Urinary bladder (tissue), 3 donors: ENCODE measurements at regions not wholly inside any gene's neighbourhood (a gene's known extent, or its start where the extent isn't known, plus 50 kb on each side); places are given as distances from the start of the nearest gene placed in this dataset.
A peak's percentile ranks its signal among the peaks of the same experiment; 100 is the strongest.

ENCODE experiments used
- DNase-seq: peaks from one replicate; pipeline ENCODE4 v3.0.0-alpha.2; 2015; ENCODE audit errors: extremely low spot score
- H3K27ac ChIP-seq: one replicate; pipeline ENCODE4 v1.5.1; 2013; ENCODE audit warnings: low read depth, mild to moderate bottlenecking, moderate library complexity
- H3K36me3 ChIP-seq: one replicate; pipeline ENCODE4 v1.6.1; 2013; ENCODE audit warnings: mild to moderate bottlenecking, moderate library complexity; ENCODE audit not compliant: insufficient read depth
- H3K4me1 ChIP-seq: one replicate; pipeline ENCODE4 v1.6.1; 2013; ENCODE audit warnings: mild to moderate bottlenecking, moderate library complexity; ENCODE audit not compliant: insufficient read depth
- H3K4me3 ChIP-seq: one replicate; pipeline ENCODE4 v1.5.1; 2013; ENCODE audit warnings: low read depth, low read length
- WGBS: extraction: QIAGEN DNeasy Blood & Tissue Kit; methylation state at CpG from one replicate; pipeline ENCODE4 v1.1.7; 2013; 5-methylcytosine and 5-hydroxymethylcytosine counted together
- donor health status: healthy with polysubstance abuse.
- donor health status: healthy.

DNA sequence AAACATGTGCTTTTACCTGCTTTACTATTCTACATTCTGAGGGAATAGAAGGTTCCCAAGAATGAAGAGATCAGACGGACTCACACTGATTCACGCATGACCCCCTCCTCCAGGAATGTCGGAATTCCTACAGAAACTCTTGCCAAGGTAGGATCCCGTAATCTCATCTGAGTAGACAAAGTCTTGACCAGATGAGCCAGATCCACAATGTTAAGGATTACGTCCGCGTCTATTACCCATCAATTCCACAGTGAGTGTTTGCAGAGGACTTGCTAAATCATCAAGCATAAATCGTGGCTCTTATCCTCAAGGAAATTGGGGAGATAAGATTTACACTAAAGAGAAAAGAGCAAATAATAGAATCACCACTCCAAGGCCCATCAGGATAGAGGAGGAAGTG lies 245.9 kb upstream of the FOXQ1 start:
- Histone ChIP-seq H3K36me3 (no peaks in the 10 kb centered on the region), H3K4me3 (no peak overlapping the region), H3K4me1 (no peaks in the 10 kb centered on the region), H3K27ac (no peak overlapping the region)
- WGBS = 79% methylated on average over 8 of the region's 8 CpGs
- no peak for DNase-seq

DNA sequence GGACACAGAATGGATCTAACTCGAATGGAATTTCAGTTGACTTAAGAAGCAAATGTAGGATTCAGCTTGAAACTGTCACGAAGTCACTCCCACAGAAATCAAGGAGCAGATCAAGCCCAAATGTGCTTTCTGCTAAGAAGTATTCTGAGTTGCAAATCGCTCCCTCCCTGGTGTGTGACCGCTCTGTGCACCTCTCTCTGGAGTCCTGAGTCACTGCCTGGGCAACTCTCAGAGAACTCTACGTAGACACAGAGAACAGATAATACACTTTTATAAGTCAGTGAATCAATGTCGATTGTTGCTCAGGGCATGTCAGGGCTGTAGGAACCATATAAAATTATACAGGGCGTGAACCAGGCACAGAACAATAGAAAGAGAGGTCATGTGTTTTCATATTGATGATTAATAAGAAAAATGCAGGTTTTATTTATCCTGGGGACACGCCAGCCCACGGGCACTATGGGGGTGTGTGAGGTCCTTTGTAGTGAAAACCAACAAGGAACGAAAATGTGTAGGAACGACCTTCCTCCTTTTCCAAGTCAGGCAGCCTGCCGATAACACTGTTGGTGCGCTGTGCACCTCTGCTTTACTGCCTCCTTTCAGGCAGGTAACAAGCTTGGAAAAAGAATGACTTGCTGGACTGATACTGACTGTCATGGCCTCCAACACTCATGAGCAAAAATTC lies 248.1 kb upstream of the FOXQ1 start:
- DNase-seq = no peak
- Histone ChIP-seq H3K27ac (no peak overlapping the region), H3K36me3 (no peaks in the 10 kb centered on the region), H3K4me3 (no peak overlapping the region), H3K4me1 (no peaks in the 10 kb centered on the region)
- 77% methylated on average over 13 of the region's 13 CpGs for WGBS

DNA sequence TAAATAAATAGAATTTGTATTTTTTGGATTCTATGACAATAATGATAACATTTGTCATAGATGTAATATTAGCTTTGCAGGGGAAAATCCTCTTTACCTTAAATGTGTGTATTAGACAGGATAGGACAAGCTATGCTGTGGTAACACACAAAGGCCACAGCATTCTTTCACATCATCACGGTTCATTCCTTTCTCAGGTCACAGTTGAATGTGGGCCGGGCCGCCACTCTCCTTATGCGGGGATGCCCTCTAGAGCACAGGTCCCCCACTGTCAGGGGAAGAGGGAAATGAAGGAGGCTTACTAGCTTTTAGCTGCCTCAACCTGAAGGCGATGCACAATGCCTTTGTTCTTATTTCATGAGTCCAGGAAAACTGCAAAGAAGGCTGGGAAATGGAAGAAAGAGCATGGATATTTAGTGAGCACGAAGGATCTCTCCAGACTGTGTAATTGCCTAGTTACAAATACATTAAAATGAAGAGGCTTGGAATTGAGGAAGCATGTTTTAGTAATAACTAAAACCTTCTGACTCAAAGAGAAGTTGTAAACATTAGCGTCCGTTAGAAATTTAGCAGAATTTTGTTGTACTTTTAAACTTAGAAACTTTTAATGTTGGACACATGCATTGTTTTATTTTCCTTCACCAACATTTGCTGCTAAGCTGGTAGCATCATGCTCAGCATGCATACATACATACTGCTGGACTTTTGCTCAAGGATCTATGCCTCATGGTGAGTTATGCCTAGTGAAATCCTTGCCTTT lies 248.9 kb upstream of the FOXQ1 start:
- no peak overlapping the region for H3K27ac ChIP-seq
- H3K4me3 ChIP-seq = no peak overlapping the region
- no peaks in the 10 kb centered on the region for H3K36me3 ChIP-seq
- no peak for DNase-seq
- no peaks in the 10 kb centered on the region for H3K4me1 ChIP-seq
- WGBS = 73% methylated on average over 8 of the region's 8 CpGs

DNA sequence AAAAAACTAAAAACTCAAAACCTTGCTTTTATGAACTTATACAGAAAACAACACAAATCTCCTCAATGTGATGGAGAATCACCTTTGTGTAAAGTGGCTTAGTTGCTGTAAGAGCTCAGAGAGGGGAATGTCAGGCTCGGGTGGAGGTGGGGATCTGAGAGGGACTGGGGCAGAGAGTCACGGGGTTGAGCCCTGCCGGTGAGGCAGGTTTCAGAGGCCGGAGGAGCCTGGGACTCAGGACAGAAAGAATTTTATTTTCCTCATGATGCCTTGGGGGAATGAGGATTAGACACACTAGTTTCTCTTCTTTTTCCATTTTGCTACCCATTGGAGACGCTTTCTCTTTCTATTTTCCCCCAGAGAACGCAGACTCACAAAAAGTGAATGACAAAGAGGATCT lies 252.3 kb upstream of the FOXQ1 start:
- 77% methylated on average over 6 of the region's 6 CpGs for WGBS
- no peak overlapping the region for H3K27ac ChIP-seq
- no peak overlapping the region for H3K4me3 ChIP-seq
- no peaks in the 10 kb centered on the region for H3K36me3 ChIP-seq
- H3K4me1 ChIP-seq = no peaks in the 10 kb centered on the region
- DNase-seq = no peak

DNA sequence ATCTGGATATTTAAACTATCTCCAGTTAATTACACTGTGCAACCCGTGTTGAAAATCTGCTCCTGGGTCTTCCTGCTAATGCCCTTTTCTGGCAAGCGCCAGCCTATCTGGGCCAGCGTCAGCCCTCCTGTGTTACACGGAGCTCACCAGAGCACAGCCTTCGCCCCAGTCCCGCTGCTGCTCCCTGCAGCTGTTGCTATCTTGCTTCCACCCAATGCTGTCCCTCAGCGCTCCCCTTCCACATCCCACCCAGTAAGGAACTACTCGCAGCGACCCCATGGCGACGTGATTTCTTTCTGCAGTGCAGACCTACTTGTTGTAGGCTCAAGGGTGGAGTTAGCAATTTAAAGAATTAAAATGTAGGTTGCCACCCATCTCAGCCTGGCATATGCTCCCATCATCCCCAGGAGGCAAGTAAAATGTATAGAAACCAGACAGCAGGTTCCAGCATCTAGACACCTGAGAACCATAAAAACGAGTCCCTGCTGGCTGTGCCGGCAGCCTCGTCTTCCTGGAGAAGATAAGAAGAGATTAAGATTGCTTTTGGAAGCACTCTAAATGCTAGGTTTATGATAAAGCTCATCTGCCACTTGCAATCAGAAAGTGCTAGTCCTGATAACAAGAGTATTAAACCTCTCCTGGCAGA lies 254.3 kb upstream of the FOXQ1 start:
- 40% methylated on average over 14 of the region's 14 CpGs for WGBS

DNA sequence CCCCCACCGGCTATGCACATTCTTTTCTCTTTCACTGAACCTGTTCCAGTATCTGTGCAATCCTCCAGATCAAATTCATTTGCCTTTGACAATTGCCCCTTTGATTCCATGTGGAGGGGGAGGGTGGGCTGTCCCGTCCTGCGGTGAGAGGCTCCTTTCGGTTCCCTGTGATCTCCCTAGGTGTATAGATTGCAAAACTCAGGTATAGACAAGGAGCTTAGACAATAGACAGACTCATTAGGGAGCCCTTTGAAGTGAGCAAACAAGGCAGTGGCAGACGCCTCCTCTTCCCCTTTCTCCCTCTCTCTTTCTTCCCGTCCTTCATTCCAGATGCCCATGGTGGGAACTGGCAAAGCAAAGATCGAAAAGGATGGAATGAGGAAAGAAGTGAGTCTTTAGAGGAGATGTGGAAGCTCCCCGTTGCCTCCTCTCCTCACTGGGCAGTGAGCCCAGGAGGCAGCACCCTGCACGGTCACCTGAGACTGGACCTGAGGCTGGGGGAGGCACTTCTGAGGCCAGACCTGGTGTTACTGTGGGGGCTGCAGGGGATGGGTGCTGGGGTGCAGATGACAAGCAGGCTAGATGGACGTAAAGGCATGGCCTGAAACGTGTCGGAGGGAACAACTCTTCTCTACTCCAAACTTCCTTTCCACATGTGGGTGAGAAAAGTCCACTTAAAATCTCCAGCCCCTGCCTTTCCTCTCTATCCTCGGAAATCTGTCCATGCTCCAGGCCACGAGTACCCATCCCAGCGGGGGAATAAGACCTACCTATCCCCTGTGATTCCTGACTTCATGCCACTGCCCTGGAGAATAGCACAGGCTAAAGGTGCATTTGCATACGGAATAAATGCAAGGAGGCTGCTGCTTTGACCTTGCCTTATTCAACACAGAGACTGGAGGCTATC lies 256.6 kb upstream of the FOXQ1 start:
- no peak overlapping the region for H3K4me3 ChIP-seq
- no peaks in the 10 kb centered on the region for H3K36me3 ChIP-seq
- 76% methylated on average over 16 of the region's 16 CpGs for WGBS
- no peaks in the 10 kb centered on the region for H3K4me1 ChIP-seq
- DNase-seq = no peak
- no peak overlapping the region for H3K27ac ChIP-seq

More for the DNA sequence above, 254.3 kb upstream of the FOXQ1 start:
- Histone ChIP-seq H3K4me1 (no peaks in the 10 kb centered on the region), H3K36me3 (no peaks in the 10 kb centered on the region), H3K4me3 (no peak overlapping the region), H3K27ac (no peak overlapping the region)
- DNase-seq = no peak

DNA sequence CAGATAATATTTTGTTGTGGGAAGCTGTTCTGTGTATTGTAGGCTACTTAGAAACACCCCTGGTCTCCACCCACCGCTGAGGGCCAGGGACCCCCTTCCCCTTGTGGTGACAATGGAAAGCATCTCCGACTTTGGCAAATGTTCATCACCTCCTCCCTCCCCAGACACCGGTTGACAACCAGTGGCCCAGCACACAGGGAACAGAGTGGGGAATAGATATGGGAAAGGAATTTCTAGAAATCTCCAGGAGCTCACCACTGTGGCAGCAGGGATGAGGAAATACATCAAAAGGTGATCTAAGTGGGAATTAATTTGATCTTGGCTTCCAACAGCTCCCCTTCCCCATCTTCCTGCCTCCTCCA lies 257.3 kb upstream of the FOXQ1 start:
- 83% methylated on average over 3 of the region's 3 CpGs for WGBS
- no peak for DNase-seq
- Histone ChIP-seq H3K4me1 (no peaks in the 10 kb centered on the region), H3K4me3 (no peak overlapping the region), H3K27ac (no peak overlapping the region), H3K36me3 (no peaks in the 10 kb centered on the region)

DNA sequence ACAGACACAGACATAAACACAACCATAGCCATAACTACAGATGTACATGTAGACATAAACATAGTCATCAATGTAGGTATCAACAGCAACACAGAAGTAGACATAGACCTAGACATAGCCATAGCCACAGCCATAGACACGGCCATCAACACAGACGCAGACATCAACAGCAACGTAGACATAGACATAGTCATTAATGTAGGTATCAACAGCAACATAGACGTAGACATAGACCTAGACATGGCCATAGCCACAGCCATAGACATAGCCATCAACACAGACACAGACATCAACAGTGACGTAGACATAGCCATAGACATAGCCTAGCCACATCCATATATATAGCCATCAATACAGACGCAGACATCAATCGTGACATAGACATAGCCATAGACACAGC lies 258.3 kb upstream of the FOXQ1 start:
- Histone ChIP-seq H3K27ac (no peak overlapping the region), H3K4me3 (no peak overlapping the region)
- 71% methylated on average over 7 of the region's 7 CpGs for WGBS

DNA sequence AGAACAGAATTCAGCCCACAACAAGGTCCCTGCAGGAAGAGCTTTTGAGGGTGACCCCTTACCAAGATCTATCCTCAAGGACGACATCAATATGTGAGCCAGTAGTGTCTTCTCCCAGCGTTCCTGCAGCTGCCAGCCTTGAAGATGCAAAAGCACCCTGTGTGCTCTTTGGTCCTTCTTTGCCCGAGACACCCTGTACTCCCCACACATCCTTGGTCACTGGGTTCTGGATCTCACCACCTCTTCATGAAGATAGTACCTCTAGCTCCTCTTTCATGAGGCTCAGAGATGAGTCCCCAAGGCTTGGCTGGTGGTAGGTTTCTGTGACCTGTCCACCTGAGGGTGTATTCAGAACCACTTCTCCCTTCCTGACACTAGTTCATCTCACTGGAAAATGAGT lies 259.6 kb upstream of the FOXQ1 start:
- DNase-seq = no peak
- Histone ChIP-seq H3K4me1 (no peaks in the 10 kb centered on the region), H3K27ac (no peak overlapping the region), H3K36me3 (no peaks in the 10 kb centered on the region), H3K4me3 (no peak overlapping the region)
- 92% methylated on average over 3 of the region's 3 CpGs for WGBS

More for the DNA sequence above, 258.3 kb upstream of the FOXQ1 start:
- H3K36me3 ChIP-seq = no peaks in the 10 kb centered on the region
- H3K4me1 ChIP-seq = no peaks in the 10 kb centered on the region
- no peak for DNase-seq

DNA sequence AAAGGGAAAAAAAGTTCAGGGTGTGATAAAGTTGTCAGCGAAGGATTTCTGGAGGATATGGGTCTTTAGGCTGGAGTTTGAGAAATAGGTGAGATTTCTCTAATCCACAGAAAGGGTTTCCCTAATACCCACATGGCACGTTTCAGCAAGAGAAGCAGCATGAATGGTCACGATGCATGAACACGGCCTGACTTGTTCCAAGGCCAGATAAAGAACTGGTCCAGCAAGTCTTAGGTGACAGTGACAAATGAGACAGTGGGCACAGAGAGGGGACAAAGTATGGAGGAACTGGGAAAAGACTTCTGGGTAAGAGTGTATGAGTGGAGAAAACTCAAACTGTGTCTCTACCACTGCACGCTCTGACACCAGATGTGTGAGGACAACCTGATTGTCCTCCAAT lies 262.0 kb upstream of the FOXQ1 start:
- Histone ChIP-seq H3K4me3 (no peak overlapping the region), H3K27ac (no peak overlapping the region), H3K36me3 (no peaks in the 10 kb centered on the region), H3K4me1 (no peaks in the 10 kb centered on the region)
- WGBS = 80% methylated on average over 5 of the region's 5 CpGs
- peak; percentile 78 for DNase-seq

DNA sequence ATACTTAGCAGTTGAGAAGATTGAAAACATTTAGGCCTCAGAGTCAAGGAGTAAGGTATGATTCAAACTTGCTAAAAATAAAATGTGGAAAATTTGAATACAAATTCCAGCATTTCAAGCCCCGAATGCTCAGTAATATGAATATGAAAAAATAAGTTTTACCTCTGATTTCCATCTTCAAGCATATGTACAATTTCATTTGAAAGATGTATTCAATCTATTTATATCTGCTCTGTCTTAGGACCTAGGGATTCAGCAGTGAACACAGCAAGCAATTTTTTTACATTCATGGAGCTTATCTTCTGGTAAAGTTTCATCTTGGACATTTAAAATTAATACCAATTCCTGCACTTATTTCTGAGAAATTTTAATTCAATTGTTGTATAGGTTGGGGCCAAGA lies 262.7 kb upstream of the FOXQ1 start:
- DNase-seq = no peak
- Histone ChIP-seq H3K4me3 (no peak overlapping the region), H3K36me3 (no peaks in the 10 kb centered on the region), H3K27ac (no peak overlapping the region), H3K4me1 (no peaks in the 10 kb centered on the region)
- 88% methylated on average over 1 of the region's 1 CpG for WGBS

DNA sequence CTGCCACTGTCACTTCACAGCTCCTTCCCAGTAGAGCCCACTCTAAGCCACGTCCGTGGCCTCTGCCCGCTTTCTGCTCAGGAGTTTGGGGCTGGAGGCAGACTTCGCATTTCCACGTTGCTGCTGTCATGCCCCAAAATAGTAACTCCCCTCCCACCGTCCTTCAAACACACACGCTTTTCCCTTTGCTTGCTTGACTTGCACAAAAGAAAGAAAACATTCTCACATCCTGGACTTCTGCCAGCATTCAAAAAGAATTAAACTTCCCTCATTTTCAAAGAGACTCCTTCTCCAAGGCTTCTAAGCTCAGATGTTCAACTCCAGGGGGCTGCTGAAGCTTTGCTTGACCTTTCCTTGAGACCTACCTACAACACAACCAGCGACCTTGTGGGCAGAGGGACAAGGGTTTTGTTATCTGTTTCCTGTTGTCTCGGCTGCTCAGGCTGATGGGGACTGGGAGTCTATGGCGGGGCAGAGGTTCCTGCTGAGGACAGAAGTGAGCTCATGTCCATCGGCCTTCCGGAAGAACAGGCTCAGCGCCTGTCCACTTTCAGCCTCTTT lies 263.8 kb upstream of the FOXQ1 start:
- no peak overlapping the region for H3K4me3 ChIP-seq
- 45% methylated on average over 13 of the region's 13 CpGs for WGBS
- no peak for DNase-seq
- H3K36me3 ChIP-seq = no peaks in the 10 kb centered on the region
- no peaks in the 10 kb centered on the region for H3K4me1 ChIP-seq
- H3K27ac ChIP-seq = peak overlapping the region; percentile 51

DNA sequence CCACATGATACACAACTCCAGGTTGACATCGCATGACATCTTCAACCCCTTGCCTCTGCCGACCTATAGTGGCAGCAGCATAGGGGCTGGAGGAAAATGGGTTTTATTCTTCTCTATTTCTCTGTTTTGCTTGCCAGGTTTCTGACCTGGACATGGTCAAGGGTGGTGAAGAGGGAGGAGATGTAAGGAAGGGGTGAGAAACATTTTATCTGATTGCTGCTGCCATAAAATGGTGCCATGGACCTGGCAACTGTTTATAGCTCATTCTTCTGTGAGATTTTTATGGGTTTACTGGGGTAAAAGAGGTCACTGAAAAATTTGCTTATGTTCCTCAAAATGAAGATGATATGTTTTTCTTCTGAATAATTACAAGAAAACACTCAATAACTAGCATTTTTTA lies 266.7 kb upstream of the FOXQ1 start:
- 86% methylated on average over 2 of the region's 2 CpGs for WGBS
- H3K4me3 ChIP-seq = no peak overlapping the region
- DNase-seq = no peak
- no peak overlapping the region for H3K27ac ChIP-seq
- H3K4me1 ChIP-seq = no peaks in the 10 kb centered on the region
- H3K36me3 ChIP-seq = no peaks in the 10 kb centered on the region
